Activated CD4-positive, alpha-beta T cell treated with anti-CD3 and anti-CD28 coated beads, Interleukin-2, amount 50 U/mL, for 1 hour (primary cell): ENCODE measurements at regions not wholly inside any gene's neighbourhood (a gene's known extent, or its start where the extent isn't known, plus 50 kb on each side); places are given as distances from the start of the nearest gene placed in this dataset.
A peak's percentile ranks its signal among the peaks of the same experiment; 100 is the strongest.

Source experiments
- DNase-seq: peaks from one replicate; pipeline ENCODE4 v3.0.0-alpha.2; 2020

DNA sequence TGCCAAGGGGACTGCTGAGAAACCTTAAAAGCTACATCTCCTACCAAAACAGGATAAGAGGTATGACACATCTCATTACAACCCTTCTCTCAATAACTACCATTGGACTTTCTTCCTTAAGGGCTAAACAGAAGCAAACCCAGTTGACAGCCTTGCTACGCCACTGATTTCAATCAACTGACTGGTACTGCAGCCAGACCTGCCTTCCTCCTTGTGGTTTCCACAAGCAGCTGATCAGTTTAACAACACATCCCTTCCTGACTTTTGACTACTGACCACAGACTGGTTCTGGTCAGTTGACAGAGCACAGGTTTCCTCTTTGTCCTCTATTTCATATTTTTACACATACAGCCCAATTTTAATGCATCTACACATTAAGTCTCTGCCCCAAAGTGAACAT is 108.8 kb downstream of the ADAMTS1 start:
- no peak for DNase-seq

DNA sequence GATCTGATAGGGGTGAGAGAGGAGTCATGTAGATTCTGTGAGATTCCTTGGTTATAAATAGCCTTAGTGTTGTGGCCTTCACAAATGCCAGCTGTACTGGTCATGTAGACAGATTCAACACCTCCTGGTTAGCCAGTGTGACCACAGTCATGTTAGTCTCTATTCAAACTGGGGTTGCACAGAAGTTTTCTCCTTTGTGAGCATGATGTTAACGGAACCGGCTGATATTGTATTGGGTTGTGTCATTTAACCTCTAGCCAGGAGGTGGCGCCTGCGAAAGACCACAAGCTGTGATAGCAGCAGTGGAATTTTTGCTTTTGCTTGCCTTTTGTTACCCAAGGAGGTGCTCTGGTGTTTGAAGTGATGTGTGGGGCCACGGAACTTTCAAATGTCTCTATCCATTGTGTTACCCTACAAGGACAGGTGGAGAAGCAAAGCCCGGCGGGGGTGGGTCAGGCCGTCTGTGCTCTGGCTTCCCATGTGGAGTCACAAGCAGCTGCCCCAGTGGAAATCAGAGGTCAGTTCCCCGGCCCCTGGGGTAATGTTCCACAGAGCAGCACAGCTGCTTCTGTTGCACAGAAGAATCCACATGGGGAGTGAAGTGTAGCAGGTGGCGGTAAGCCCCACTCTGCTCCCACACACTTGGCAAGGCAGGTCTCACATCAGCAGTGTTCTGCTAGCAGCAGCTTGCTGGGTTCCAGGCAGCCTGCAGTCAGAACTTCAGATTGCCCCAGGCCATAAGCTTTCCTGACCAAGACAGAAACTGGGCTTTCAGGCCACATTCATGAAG is 112.6 kb downstream of the ADAMTS1 start:
- peak; percentile 5 for DNase-seq

DNA sequence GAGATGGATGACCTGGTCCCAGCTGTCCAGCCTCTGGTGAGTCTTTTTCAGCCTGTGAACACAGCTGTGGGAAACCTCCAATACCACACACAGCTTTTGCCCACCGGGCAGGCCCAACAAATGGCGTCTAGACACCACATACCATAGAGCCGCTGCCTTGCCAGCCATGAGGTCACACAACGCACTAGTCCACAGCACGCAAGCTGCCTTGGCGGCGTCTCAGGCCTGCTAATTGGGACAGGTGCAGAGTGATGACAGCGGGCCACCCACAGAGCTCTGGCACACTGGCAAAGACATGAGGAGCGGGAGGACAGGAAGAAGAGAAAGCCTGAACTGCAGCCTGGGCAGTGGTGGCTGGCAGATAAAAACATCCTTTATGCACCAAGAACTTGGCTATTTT is 125.5 kb downstream of the ADAMTS1 start:
- no peak for DNase-seq

DNA sequence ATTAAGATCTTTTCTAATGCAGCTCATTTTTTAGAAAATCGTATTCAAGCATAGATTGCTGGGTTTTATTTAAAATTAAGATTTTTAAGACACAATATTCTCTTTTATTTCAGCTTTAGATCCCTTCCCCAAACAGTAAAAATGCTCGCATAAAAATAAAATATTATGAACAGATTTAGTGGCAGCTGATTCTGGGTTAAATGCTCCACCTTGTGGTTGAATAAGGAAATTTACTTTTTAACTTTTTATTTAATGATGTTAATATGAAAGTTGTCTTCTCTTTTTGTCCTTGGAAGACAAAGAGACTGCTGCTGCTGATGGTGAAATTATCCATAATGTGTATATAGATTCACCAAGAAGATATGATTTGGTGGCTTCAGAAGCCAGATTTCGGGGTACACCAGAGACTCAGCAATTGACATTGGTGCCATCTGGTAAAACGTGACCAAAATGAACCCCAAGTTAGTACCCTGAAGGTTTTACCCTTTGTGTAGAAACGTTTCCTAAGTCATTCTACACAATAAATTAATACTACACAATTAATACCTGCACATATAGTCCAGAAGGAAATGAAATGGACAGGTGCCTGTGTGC is 128.0 kb downstream of the ADAMTS1 start:
- no peak for DNase-seq

- DNase-seq, result peak; percentile 2
Measured at GRCh38 chr21:26715878-26716506, 129.2 kb downstream of the ADAMTS1 start.

DNA sequence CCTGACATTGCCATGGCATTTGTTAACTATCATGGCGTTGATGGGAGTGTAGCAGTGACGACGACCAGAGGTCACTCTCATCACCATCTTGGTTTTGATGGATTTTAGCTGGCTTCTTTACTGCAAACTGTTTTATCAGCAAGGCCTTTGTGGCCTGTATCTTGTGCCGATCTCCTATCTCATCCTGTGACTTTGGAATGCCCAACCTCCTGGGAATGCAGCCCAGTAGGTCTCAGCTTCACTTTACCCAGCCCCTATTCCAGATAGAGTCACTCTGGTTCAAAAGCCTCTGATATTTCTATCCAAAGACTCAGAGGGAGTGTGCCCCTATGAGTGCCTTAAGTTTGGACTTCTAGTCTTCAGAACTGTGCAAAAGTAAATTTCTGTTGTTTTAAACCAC is 130.1 kb downstream of the ADAMTS1 start:
- DNase-seq, result no peak

GRCh38 chr21:26710155-26710554 is 135.1 kb downstream of the ADAMTS1 start:
- DNase-seq, result no peak

GRCh38 chr21:26709090-26709489 is 136.0 kb upstream of the CYYR1 start:
- DNase-seq, result no peak

DNA sequence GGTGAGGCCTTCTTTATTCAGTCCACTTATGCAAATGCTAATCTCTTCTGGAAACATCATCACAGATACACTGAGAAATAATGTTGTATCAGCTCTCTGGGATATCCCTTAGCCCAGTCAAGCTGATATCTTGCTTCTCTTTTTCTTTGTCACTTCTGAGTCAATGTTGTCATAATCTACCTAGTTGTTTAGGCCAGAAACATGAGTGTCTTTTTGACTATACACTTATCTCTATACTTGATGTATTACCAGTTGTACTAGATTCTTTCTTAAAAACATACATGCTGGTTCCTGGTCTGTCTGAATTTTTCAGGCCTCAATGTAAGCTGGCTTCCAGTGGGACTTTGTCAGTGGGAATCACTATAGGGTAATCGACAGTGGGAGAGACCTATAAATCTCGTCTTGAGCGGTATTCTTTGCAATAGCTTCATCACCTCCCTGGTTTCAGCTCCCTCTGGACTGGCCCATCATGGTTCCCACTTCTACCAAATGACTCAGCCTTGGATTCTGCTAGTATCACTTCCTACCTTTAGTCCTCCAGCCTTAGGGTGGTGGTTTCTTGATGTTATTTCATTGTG is 135.2 kb upstream of the CYYR1 start:
- DNase-seq, result no peak

GRCh38 chr21:26707246-26707645 is 134.2 kb upstream of the CYYR1 start:
- no peak for DNase-seq

GRCh38 chr21:26698416-26698815 is 125.3 kb upstream of the CYYR1 start:
- no peak for DNase-seq

- DNase-seq, result no peak
Measured at GRCh38 chr21:26691416-26691815, 118.3 kb upstream of the CYYR1 start.

DNA sequence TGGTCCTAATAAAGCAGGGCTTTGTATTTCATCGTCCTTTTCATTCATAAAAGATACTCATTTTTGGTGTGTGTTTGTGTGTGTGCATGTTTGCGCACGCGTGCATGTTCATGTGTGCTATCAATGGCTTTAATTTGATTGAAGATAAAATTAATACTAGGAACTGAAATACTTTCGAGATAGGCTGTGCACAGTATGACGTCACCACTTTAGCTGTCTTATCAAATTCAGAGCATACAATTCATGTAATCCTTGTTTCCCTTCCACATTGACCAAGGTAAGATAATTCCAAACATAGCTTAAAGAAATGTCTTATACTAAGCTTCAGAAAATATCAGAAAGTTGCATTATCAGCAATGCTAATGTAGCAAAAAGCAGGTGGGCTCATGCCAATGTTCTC is 113.6 kb upstream of the CYYR1 start:
- DNase-seq, result no peak

GRCh38 chr21:26686278-26686677 is 113.2 kb upstream of the CYYR1 start:
- no peak for DNase-seq

DNA sequence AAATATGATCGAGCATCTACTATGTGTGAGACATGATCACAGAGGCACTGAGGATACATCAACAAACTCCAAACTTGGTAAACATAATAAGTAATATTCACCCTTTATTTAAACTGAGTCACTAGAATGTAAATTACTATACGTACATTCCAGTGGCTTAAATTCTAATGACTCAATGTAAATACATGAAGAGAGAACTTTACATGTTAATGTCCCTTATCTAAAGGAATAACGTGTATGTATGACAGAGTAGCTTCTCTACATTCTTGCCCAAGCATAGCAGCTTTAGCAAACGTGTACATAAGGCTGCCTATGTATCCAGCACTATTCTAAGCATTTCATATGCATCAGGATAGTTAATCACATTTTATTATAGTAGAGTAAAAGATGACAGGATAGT is 111.8 kb upstream of the CYYR1 start:
- no peak for DNase-seq

GRCh38 chr21:26683996-26684395 is 110.9 kb upstream of the CYYR1 start:
- no peak for DNase-seq

DNA sequence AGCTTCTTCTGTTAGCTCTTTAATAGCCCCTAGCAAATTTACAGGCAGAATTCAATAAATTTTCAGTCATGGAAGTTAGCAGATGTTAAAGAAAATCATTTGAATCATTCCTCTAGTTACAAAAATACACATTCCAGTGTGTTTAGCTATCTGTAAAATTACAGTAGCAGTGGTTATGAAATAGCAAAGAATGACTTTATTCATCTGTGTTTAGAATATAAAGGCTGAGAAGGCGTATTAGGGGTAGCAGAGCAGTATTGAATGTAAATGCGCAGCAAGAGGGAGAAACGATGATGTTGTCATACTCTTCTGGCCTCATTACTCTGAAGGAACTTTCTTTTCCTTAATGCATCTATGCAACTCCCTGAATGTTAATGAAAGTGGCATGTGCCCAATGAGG is 106.2 kb upstream of the CYYR1 start:
- DNase-seq, result no peak

- DNase-seq, result no peak
Measured at GRCh38 chr21:26674323-26674722, 101.2 kb upstream of the CYYR1 start.

- no peak for DNase-seq
Measured at GRCh38 chr21:26669215-26669764, 96.2 kb upstream of the CYYR1 start.

DNA sequence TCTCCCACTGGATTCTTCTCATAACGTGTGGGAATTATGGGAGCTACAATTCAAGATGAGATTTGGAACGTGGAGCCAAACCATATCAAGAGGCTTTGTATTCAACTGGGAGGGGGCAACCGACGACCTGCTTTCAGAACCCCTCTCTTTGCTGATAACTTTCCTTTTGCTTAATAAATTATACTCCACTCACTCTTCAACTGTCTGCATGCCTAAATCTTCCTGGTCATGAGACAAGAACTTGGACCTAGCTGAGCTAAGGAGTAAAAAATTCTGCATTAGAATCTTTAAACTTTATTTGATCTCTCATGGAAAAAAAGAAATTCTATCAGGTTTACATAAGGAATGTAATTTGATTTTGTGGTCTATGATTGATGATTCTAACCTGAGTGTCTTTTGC is 86.7 kb upstream of the CYYR1 start:
- no peak for DNase-seq

DNA sequence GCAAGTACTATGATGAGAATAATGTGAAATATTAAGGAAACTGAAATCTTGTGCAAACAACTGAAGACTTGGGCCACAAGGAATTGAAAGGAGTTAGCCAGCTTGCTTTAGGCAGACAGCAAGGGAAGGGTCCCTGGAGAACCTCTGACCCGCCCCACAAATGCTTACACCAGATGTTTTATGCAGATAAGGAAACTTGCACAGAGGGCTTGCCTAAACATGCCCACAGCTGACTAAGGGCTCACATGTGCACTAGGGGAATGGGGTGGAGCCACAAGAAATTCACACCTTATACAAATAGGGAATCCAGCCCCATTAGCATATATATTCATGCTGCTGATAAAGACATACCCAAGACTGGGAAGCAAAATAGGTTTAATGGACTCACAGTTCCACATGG is 86.1 kb upstream of the CYYR1 start:
- no peak for DNase-seq

DNA sequence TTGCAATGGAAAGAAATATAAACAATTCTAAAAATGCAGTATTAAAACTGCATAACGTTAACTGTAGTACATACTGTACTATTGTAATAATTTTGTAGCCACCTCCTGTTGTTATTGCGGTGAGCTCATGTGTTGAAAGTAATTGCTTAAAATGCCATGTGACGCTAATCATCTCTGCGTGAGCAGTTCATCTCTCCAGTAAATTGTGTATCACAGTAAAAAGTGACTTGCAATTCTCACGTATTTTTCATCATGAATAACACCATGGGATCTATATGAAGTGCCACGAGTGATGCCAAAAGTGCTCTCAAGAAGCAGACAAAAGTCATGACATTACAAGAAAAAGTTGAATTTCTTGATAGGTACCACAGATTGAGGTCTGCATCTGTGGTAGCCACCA is 82.4 kb upstream of the CYYR1 start:
- DNase-seq, result no peak

GRCh38 chr21:26653430-26653829 is 80.3 kb upstream of the CYYR1 start:
- no peak for DNase-seq

DNA sequence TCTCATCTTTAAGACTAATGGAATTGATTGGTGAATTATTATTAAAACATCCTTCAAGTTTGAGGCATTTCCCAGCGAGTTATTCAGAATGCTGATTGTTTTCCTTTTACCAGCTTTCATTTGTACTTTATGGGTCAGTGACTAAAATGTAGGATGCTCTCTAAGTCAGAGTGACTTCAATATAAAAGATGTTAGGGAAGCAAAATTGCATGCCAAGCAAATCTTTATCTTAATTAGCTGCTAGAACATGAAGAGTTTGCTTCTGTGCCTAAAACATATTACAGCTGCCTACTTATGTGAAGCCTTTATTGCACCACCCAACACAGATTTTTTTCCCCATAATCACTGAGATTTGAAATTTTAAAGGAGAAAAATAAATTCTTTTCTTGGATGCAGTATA is 79.8 kb upstream of the CYYR1 start:
- DNase-seq, result no peak
